ENCODE measurements at regions not wholly inside any gene's neighbourhood (a gene's known extent, or its start where the extent isn't known, plus 50 kb on each side); places are given as distances from the start of the nearest gene placed in this dataset.
"Not testable (repeated sequence)": the region's sequence is repeated elsewhere in the genome, so short reads cannot be mapped to it uniquely, and the experiment has no call there.

- not testable (repeated sequence) for ATAC-seq
These were observed 264.8 kb upstream of the STXBP5 start for GRCh38 chr6:146939456-146939855.

GRCh38 chr6:146943664-146944063 lies 260.6 kb upstream of the STXBP5 start:
- ATAC-seq = no peak

- ATAC-seq = no peak
These were observed 260.1 kb upstream of the STXBP5 start for GRCh38 chr6:146944077-146944476.

- no peak for ATAC-seq
These were observed 259.4 kb upstream of the STXBP5 start for GRCh38 chr6:146944809-146945208.

GRCh38 chr6:146946559-146946958 lies 257.7 kb upstream of the STXBP5 start:
- no peak for ATAC-seq

- ATAC-seq = no peak
These were observed 255.4 kb upstream of the STXBP5 start for GRCh38 chr6:146948790-146949342.

- ATAC-seq = no peak
These were observed 254.8 kb upstream of the STXBP5 start for GRCh38 chr6:146949425-146949824.

GRCh38 chr6:146950351-146950835 lies 253.8 kb upstream of the STXBP5 start:
- no peak for ATAC-seq

- ATAC-seq = no peak
These were observed 248.6 kb upstream of the STXBP5 start for GRCh38 chr6:146955570-146955969.

- ATAC-seq = no peak
These were observed 246.8 kb upstream of the STXBP5 start for GRCh38 chr6:146957181-146958093.

GRCh38 chr6:146961831-146962230 lies 242.4 kb upstream of the STXBP5 start:
- ATAC-seq = no peak

GRCh38 chr6:146962329-146962728 lies 241.9 kb upstream of the STXBP5 start:
- ATAC-seq = no peak

- no peak for ATAC-seq
These were observed 239.0 kb upstream of the STXBP5 start for GRCh38 chr6:146965110-146965689.

- no peak for ATAC-seq
These were observed 236.0 kb upstream of the STXBP5 start for GRCh38 chr6:146968041-146968760.

GRCh38 chr6:146972546-146972945 lies 231.7 kb upstream of the STXBP5 start:
- ATAC-seq = no peak

- no peak for ATAC-seq
These were observed 229.9 kb upstream of the STXBP5 start for GRCh38 chr6:146974351-146974750.

GRCh38 chr6:146975093-146975492 lies 229.1 kb upstream of the STXBP5 start:
- ATAC-seq = no peak

GRCh38 chr6:146980900-146981329 lies 223.3 kb upstream of the STXBP5 start:
- no peak for ATAC-seq

GRCh38 chr6:146981981-146982380 lies 222.2 kb upstream of the STXBP5 start:
- ATAC-seq = no peak

GRCh38 chr6:146984251-146984924 lies 219.8 kb upstream of the STXBP5 start:
- no peak for ATAC-seq

GRCh38 chr6:146985111-146985510 lies 219.1 kb upstream of the STXBP5 start:
- ATAC-seq = no peak

GRCh38 chr6:146985966-146986365 lies 218.3 kb upstream of the STXBP5 start:
- no peak for ATAC-seq

Measured in activated CD4-positive, CD25-positive, alpha-beta regulatory T cell treated with anti-CD3 and anti-CD28 coated beads, Interleukin-2, amount 50 U/mL, for 24 hours (primary cell).